H1 (cell line): ENCODE measurements at regions not wholly inside any gene's neighbourhood (a gene's known extent, or its start where the extent isn't known, plus 50 kb on each side); places are given as distances from the start of the nearest gene placed in this dataset.

Experiments
- CTCF ChIA-PET: fragments of 300-600 bp; sonication (Branson Sonifier 250); formaldehyde crosslinking; loops from one replicate; lab custom pipeline; 2021; ENCODE audit not compliant: partially characterized antibody; lab: Charles Lee
- POLR2A ChIA-PET: fragments of 300-600 bp; sonication (Branson Sonifier 250); formaldehyde crosslinking; loops from one replicate; lab custom pipeline; 2021; ENCODE audit warnings: inconsistent platforms; ENCODE audit not compliant: partially characterized antibody; lab: Charles Lee
- DNase-seq, 2 experiments: peaks; one replicate each; pipeline versions ENCODE4 v3.0.0 to v3.0.0-alpha.2; 2010 to 2022; ENCODE audit warnings: low spot score in 2 of 2, low read depth in 1 of 2, mixed read lengths in 1 of 2
- FAIRE-seq: peaks from 2 replicates; lab custom pipeline; 2011; peaks lifted over from hg19 to GRCh38; lab: Jason Lieb, UNC
- H2AFZ ChIP-seq: 2 replicates; pipeline ENCODE4 v1.8.1; 2012; ENCODE audit warnings: low read length, inconsistent platforms
- H2AK5ac ChIP-seq: 2 replicates; pipeline ENCODE4 v1.6.1; 2013; ENCODE audit warnings: low read depth, low read length
- H2BK120ac ChIP-seq: replicated peaks from 2 replicates; pipeline ENCODE3; 2013; ENCODE audit warnings: low read depth, low read length, inconsistent platforms
- H2BK12ac ChIP-seq: 2 replicates; pipeline ENCODE4 v1.6.1; 2013; ENCODE audit warnings: low read depth, low read length
- H2BK15ac ChIP-seq: 2 replicates; pipeline ENCODE4 v1.6.1; 2013; ENCODE audit warnings: low read length
- H2BK20ac ChIP-seq: 2 replicates; pipeline ENCODE4 v1.6.1; 2013; ENCODE audit warnings: low read length
- H2BK5ac ChIP-seq: 2 replicates; pipeline ENCODE4 v1.6.1; 2013; ENCODE audit warnings: low read depth, low read length
- H3K14ac ChIP-seq: 2 replicates; pipeline ENCODE4 v1.6.1; 2013; ENCODE audit warnings: inconsistent platforms; ENCODE audit not compliant: insufficient read length
- H3K18ac ChIP-seq: 2 replicates; pipeline ENCODE4 v1.6.1; 2013; ENCODE audit warnings: low read length; ENCODE audit errors: extremely low read depth
- H3K23ac ChIP-seq: 2 replicates; pipeline ENCODE4 v1.6.1; 2013; ENCODE audit warnings: inconsistent platforms; ENCODE audit not compliant: insufficient read length
- H3K23me2 ChIP-seq: 2 replicates; pipeline ENCODE4 v1.6.1; 2013; ENCODE audit warnings: low read depth, low read length
- H3K27ac ChIP-seq: 2 replicates; pipeline ENCODE4 v1.6.1; 2011; ENCODE audit warnings: low read depth, low read length, inconsistent platforms
- H3K27me3 ChIP-seq, 4 experiments: replicated peaks in 1 of 4; 1 replicate in 1 of 4; 2 replicates in 3 of 4; pipeline versions ENCODE4 v1.6.1 to v1.8.1; 2011 to 2013; ENCODE audit warnings: low read length in 3 of 4, mild to moderate bottlenecking in 3 of 4, inconsistent platforms in 2 of 4, mixed read lengths in 2 of 4, moderate library complexity in 1 of 4; ENCODE audit not compliant: control insufficient read depth in 3 of 4, insufficient read depth in 3 of 4; ENCODE audit errors: extremely low read depth in 1 of 4
- H3K36me3 ChIP-seq, 4 experiments: 2 replicates each; pipeline versions ENCODE4 v1.6.1 to v1.8.1; 2011 to 2013; ENCODE audit warnings: mild to moderate bottlenecking in 4 of 4, low read length in 3 of 4, moderate library complexity in 2 of 4, control low read depth in 1 of 4, inconsistent platforms in 1 of 4; ENCODE audit not compliant: insufficient read depth in 4 of 4, control insufficient read depth in 2 of 4
- H3K4ac ChIP-seq: replicated peaks from 2 replicates; pipeline ENCODE3; 2013; ENCODE audit warnings: low read length, low read depth, mixed read lengths, inconsistent platforms; ENCODE audit not compliant: insufficient read length
- H3K4me1 ChIP-seq, 4 experiments: replicated peaks in 1 of 4; 1 replicate in 1 of 4; 2 replicates in 3 of 4; pipeline versions ENCODE4 v1.6.1 to v1.8.1; 2011 to 2013; ENCODE audit warnings: low read length in 3 of 4, inconsistent platforms in 2 of 4, mixed read lengths in 1 of 4; ENCODE audit not compliant: insufficient read depth in 4 of 4, control insufficient read depth in 3 of 4
- H3K4me2 ChIP-seq, 2 experiments: 2 replicates each; pipeline versions ENCODE4 v1.6.1 to v1.8.1; 2011 to 2013; ENCODE audit warnings: low read depth in 2 of 2, low read length in 2 of 2, control low read depth in 1 of 2, inconsistent platforms in 1 of 2, mild to moderate bottlenecking in 1 of 2; ENCODE audit not compliant: insufficient read depth in 1 of 2
- H3K4me3 ChIP-seq, 4 experiments: fragments of 200-600, 300-600 bp in 1 of 4; sonication (generic), shearing (Covaris generic), sonication (Bioruptor Twin) in 1 of 4; 2 replicates each; pipeline versions ENCODE4 v1.5.1 to v1.8.1; 2011 to 2016; ENCODE audit warnings: low read length in 4 of 4, low read depth in 3 of 4, control low read depth in 2 of 4, inconsistent platforms in 2 of 4, mild to moderate bottlenecking in 2 of 4, mixed read lengths in 1 of 4, moderate library complexity in 1 of 4; ENCODE audit not compliant: insufficient read depth in 2 of 4; ENCODE audit errors: extremely low read depth in 1 of 4
- H3K56ac ChIP-seq: replicated peaks from 2 replicates; pipeline ENCODE3; 2013; ENCODE audit warnings: low read depth, mild to moderate bottlenecking, mixed read lengths, low read length, inconsistent platforms; ENCODE audit not compliant: insufficient read length
- H3K79me1 ChIP-seq: 2 replicates; pipeline ENCODE4 v1.6.1; 2013; ENCODE audit warnings: low read depth, low read length, control low read depth
- H3K79me2 ChIP-seq, 2 experiments: 2 replicates each; pipeline versions ENCODE4 v1.6.1 to v1.8.1; 2012 to 2013; ENCODE audit warnings: low read length in 2 of 2, mild to moderate bottlenecking in 2 of 2, inconsistent platforms in 1 of 2; ENCODE audit not compliant: insufficient read depth in 2 of 2, control insufficient read depth in 1 of 2
- H3K9ac ChIP-seq, 4 experiments: replicated peaks in 1 of 4; 1 replicate in 1 of 4; 2 replicates in 3 of 4; pipeline versions ENCODE4 v1.6.1 to v1.8.1; 2011 to 2013; ENCODE audit warnings: low read depth in 3 of 4, low read length in 3 of 4, control low read depth in 2 of 4, mild to moderate bottlenecking in 2 of 4, moderate library complexity in 2 of 4, inconsistent platforms in 1 of 4; ENCODE audit errors: extremely low read depth in 1 of 4
- H3K9me3 ChIP-seq, 2 experiments: 2 replicates each; pipeline versions ENCODE4 v1.6.1 to v1.8.1; 2012 to 2013; ENCODE audit warnings: mild to moderate bottlenecking in 2 of 2, moderate library complexity in 2 of 2, control low read depth in 1 of 2, inconsistent platforms in 1 of 2, low read depth in 1 of 2, low read length in 1 of 2, mixed read lengths in 1 of 2; ENCODE audit not compliant: insufficient read depth in 2 of 2
- H4K20me1 ChIP-seq, 2 experiments: replicated peaks in 1 of 2; 2 replicates each; pipeline versions ENCODE3 to v1.8.1; 2011 to 2013; ENCODE audit warnings: inconsistent platforms in 2 of 2, low read length in 2 of 2, mild to moderate bottlenecking in 1 of 2; ENCODE audit not compliant: insufficient read depth in 2 of 2, control insufficient read depth in 1 of 2
- H4K5ac ChIP-seq: 2 replicates; pipeline ENCODE4 v1.6.1; 2013; ENCODE audit warnings: low read length, low read depth, mixed read lengths, inconsistent platforms; ENCODE audit not compliant: insufficient read length
- H4K8ac ChIP-seq: 2 replicates; pipeline ENCODE4 v1.8.0; 2013; ENCODE audit warnings: mild to moderate bottlenecking, moderate library complexity, low read length, inconsistent platforms; ENCODE audit not compliant: insufficient read depth; ENCODE audit errors: extremely low read depth
- H4K91ac ChIP-seq: replicated peaks from 2 replicates; pipeline ENCODE3; 2013; ENCODE audit warnings: low read length, mixed read lengths, inconsistent platforms; ENCODE audit not compliant: insufficient read length
- CEBPB ChIP-seq: IDR thresholded peaks from 2 replicates; pipeline ENCODE4 v1.6.1; 2012; ENCODE audit warnings: low read depth, low read length
- CHD1 ChIP-seq: IDR thresholded peaks from 2 replicates; pipeline ENCODE4 v1.6.1; 2012; ENCODE audit warnings: low read depth, low read length, improper control_type of control experiment
- EGR1 ChIP-seq: IDR thresholded peaks from 2 replicates; pipeline ENCODE4 v1.6.1; 2011; ENCODE audit warnings: low read depth, low read length, borderline replicate concordance
- EP300 ChIP-seq, 2 experiments: IDR thresholded peaks; 1 replicate in 1 of 2; 2 replicates in 1 of 2; pipeline ENCODE4 v1.6.1; 2011 to 2012; ENCODE audit warnings: low read depth in 2 of 2, low read length in 2 of 2, mild to moderate bottlenecking in 2 of 2, borderline replicate concordance in 1 of 2, inconsistent platforms in 1 of 2, moderate library complexity in 1 of 2
- FOSL1 ChIP-seq: IDR thresholded peaks from 2 replicates; pipeline ENCODE4 v1.6.1; 2011; ENCODE audit warnings: mild to moderate bottlenecking, low read depth, low read length, moderate library complexity; ENCODE audit not compliant: insufficient read depth
- JUND ChIP-seq: IDR thresholded peaks from 2 replicates; pipeline ENCODE4 v1.6.1; 2011; ENCODE audit warnings: mild to moderate bottlenecking, improper control_type of control experiment, low read length
- NANOG ChIP-seq: IDR thresholded peaks from 2 replicates; pipeline ENCODE4 v1.6.1; 2011; ENCODE audit warnings: low read length, low read depth, mild to moderate bottlenecking, inconsistent platforms; ENCODE audit not compliant: insufficient read depth, poor library complexity, severe bottlenecking
- POLR2A ChIP-seq, 2 experiments: IDR thresholded peaks; 1 replicate in 1 of 2; 2 replicates in 1 of 2; pipeline ENCODE4 v1.6.1; 2011; ENCODE audit warnings: low read depth in 2 of 2, low read length in 2 of 2, mild to moderate bottlenecking in 2 of 2; ENCODE audit errors: control extremely low read depth in 1 of 2
- RNF2 ChIP-seq: fragments of 200-900, 300-1000 bp; sonication (generic); IDR thresholded peaks from 2 replicates; pipeline ENCODE4 v1.7.1; 2016; ENCODE audit warnings: borderline replicate concordance, low read depth, mild to moderate bottlenecking, antibody characterized with exemption, low read length; ENCODE audit not compliant: poor library complexity, severe bottlenecking; ENCODE audit errors: missing control alignments
- SIRT6 ChIP-seq: IDR thresholded peaks from one replicate; pipeline ENCODE4 v1.7.1; 2012; ENCODE audit warnings: low read length, inconsistent platforms
- SRF ChIP-seq: IDR thresholded peaks from 2 replicates; pipeline ENCODE4 v1.6.1; 2011; ENCODE audit warnings: mild to moderate bottlenecking, low read depth, low read length, moderate library complexity
- TAF1 ChIP-seq: IDR thresholded peaks from 2 replicates; pipeline ENCODE4 v1.6.1; 2011; ENCODE audit warnings: mild to moderate bottlenecking, low read depth, low read length
- TCF12 ChIP-seq: IDR thresholded peaks from 2 replicates; pipeline ENCODE4 v1.6.1; 2011; ENCODE audit warnings: low read depth, mild to moderate bottlenecking, low read length
- YY1 ChIP-seq: IDR thresholded peaks from 2 replicates; pipeline ENCODE4 v1.6.1; 2011; ENCODE audit warnings: low read depth, mild to moderate bottlenecking, low read length
- WGBS, 2 experiments: shearing (Covaris generic) in 1 of 2; methylation state at CpG; one replicate each; pipeline versions ENCODE4 v1.1.6 to v1.1.7; 2013 to 2015; ENCODE audit warnings: low lambda C conversion rate in 2 of 2, mixed read lengths in 2 of 2, inconsistent platforms in 1 of 2, low coverage in 1 of 2, missing lambda C conversion rate in 1 of 2; ENCODE audit not compliant: insufficient replicate concordance in 2 of 2, insufficient coverage in 1 of 2, insufficient read length in 1 of 2; ENCODE audit errors: extremely low coverage in 1 of 2, missing lambda C conversion rate in 1 of 2; 5-methylcytosine and 5-hydroxymethylcytosine counted together
- TF ChIP-seq, protein P1 (sequence below): IDR thresholded peaks from 2 replicates; pipeline ENCODE4 v1.6.1; 2011; ENCODE audit warnings: low read length, improper control_type of control experiment

DNA sequence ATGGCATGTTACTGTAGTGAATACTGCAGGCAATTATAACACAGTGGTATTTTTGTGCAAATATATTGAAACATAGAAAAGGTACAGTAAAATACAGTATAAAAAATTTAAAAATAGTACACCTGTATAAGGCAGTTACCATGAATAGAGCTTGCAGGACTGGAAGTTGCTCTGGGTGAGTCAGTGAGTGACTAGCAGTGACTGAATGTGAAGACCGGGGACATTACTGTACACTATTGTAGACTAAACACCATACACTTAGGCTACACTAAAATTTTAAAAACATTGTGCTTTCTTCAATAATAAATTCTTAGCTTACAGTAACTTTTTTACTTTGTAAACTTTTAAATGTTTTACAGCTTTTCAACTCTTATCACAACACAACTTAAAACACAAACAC lies 181.7 kb downstream of the GALC start:
- no peak overlapping the region for H3K9ac ChIP-seq
- H2BK15ac ChIP-seq = no peak overlapping the region
- 91% methylated on average over 1 of the region's 1 CpG; no CpG with 5 or more reads in 1 of the 2 experiments for WGBS, 2 experiments
- H2BK12ac ChIP-seq = no peak overlapping the region
- no peak overlapping the region for H2BK5ac ChIP-seq
- FAIRE-seq (no peak), DNase-seq (no peak)
- H3K4me2 ChIP-seq = no peak overlapping the region
- no peak overlapping the region for H4K8ac ChIP-seq
- H3K27me3 ChIP-seq = no peaks in the 10 kb centered on the region
- H4K5ac ChIP-seq = no peak overlapping the region
- no peaks in the 10 kb centered on the region for H3K79me2 ChIP-seq
- H3K79me1 ChIP-seq = no peaks in the 10 kb centered on the region
- H3K4me1 ChIP-seq = no peaks in the 10 kb centered on the region
- H3K14ac ChIP-seq = no peak overlapping the region
- no peak overlapping the region for H2BK120ac ChIP-seq
- no peaks in the 10 kb centered on the region for H3K36me3 ChIP-seq
- no peak overlapping the region for H3K18ac ChIP-seq
- H2AK5ac ChIP-seq = no peak overlapping the region
- H2AFZ ChIP-seq = no peak overlapping the region
- no peaks in the 10 kb centered on the region for H3K9me3 ChIP-seq
- H2BK20ac ChIP-seq = no peak overlapping the region
- H3K56ac ChIP-seq = no peak overlapping the region
- H3K23ac ChIP-seq = no peak overlapping the region
- H4K20me1 ChIP-seq = no peaks in the 10 kb centered on the region
- CTCF ChIA-PET = interaction anchor here (0.6 to 1.3 kb wide), 4 partner anchors 11 to 79 kb away, joined by 3 read pairs; no protein-coding TSS in a partner anchor
- H4K91ac ChIP-seq = no peak overlapping the region
- no peak overlapping the region for H3K4me3 ChIP-seq
- no peak overlapping the region for H3K4ac ChIP-seq
- H3K27ac ChIP-seq = no peak overlapping the region
- POLR2A ChIA-PET = no interaction called here
- no peaks in the 10 kb centered on the region for H3K23me2 ChIP-seq
- TF ChIP-seq SRF (no peak), CEBPB (no peak), NANOG (no peak), POLR2A (IDR thresholded peaks at IDR 0.05; ENCODE audit: control extremely low read depth in 1 of 2, low read depth in 2 of 2, low read length in 2 of 2) (no peak), SIRT6 (no peak), JUND (no peak), EGR1 (no peak), TAF1 (no peak), RNF2 (no peak), CHD1 (no peak), YY1 (no peak), FOSL1 (no peak), EP300 (IDR thresholded peaks at IDR 0.05; ENCODE audit: borderline replicate concordance in 1 of 2, low read depth in 2 of 2, low read length in 2 of 2) (no peak), TCF12 (no peak)
- TF ChIP-seq, protein P1, sequence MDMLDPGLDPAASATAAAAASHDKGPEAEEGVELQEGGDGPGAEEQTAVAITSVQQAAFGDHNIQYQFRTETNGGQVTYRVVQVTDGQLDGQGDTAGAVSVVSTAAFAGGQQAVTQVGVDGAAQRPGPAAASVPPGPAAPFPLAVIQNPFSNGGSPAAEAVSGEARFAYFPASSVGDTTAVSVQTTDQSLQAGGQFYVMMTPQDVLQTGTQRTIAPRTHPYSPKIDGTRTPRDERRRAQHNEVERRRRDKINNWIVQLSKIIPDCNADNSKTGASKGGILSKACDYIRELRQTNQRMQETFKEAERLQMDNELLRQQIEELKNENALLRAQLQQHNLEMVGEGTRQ = no peak
